ENCODE measurements at regions not wholly inside any gene's neighbourhood (a gene's known extent, or its start where the extent isn't known, plus 50 kb on each side); places are given as distances from the start of the nearest gene placed in this dataset.
"Not testable (repeated sequence)": the region's sequence is repeated elsewhere in the genome, so short reads cannot be mapped to it uniquely, and the experiment has no call there.

DNA sequence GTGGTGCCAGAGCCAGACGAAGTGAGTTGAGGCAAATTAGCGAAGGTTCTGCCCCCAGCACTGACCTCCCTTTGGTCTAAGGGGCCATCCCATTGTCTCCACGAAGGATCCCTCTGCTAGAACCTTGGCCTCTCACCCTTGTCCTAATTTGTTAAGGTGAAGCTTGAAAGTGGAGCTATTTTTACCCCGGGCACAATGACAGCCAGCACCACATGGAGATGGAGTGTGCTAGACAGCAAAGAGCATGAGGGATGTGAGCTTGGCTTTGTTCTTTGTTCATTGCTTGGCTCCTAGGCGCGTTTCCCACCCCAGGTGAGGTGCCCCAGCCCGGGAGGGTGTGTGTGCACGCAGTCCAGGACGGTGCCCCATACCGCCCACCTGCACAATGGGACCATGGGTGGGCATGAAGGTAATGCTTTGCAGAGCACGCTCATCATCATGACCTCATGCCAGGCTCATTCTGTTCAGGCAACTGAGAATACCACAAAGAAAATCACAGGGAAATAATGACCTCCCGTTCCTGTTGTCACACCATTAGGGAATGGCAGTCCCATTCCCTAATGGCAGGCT lies 361.0 kb upstream of the FZD8 start:
- Histone ChIP-seq H3K27ac (ENCODE audit: insufficient read depth, low read length, poor library complexity, severe bottlenecking) (no peak overlapping the region), H3K27me3 (ENCODE audit: control insufficient read depth, insufficient read depth, low read length) (no peaks in the 10 kb centered on the region), H3K9me3 (ENCODE audit: control insufficient read depth in 2 of 2, low read length in 2 of 2) (peaks cover 0 to 3% of the 10 kb centered on the region in 2 experiments), H3K4me3 (ENCODE audit: low read depth, low read length) (no peak overlapping the region), H3K36me3 (ENCODE audit: control insufficient read depth, insufficient read depth, low read length) (no peaks in the 10 kb centered on the region), H3K4me1 (ENCODE audit: control insufficient read depth, insufficient read depth, low read length, poor library complexity, severe bottlenecking) (no peaks in the 10 kb centered on the region)
- H3K4me3 Mint-ChIP-seq, result no peak overlapping the region
- H3K9me3 Mint-ChIP-seq, result peaks cover 0 to 13% (median 6%) of the 10 kb centered on the region in 7 donors
- no peak for DNase-seq
- no peaks in the 10 kb centered on the region for H3K4me1 Mint-ChIP-seq
- H3K27me3 Mint-ChIP-seq, result no peaks in the 10 kb centered on the region
- ATAC-seq (ENCODE audit: low read depth in 2 of 2), result no peak
- H3K36me3 Mint-ChIP-seq, result no peaks in the 10 kb centered on the region
- no peak overlapping the region for H3K27ac Mint-ChIP-seq

DNA sequence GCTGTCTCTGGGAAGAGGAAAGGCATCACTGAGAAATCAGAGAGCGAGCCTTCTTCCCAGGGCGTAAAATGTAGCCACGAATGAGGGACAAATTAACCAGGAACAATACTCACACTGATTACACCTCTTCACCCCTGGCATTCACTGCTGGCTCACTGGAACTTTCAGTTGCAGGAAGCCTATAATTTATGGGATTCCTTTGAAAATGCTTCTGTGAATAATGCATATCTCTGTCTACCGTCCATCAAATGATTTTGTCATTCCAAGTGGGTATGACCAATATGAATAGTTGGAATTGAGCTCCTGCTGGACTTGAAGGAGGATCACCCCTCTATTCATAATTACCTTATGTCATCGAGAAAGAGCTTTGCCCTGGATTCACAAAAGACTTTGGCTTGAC lies 360.3 kb upstream of the FZD8 start:
- no peaks in the 10 kb centered on the region for H3K27me3 Mint-ChIP-seq
- Histone ChIP-seq H3K36me3 (ENCODE audit: control insufficient read depth, insufficient read depth, low read length) (no peaks in the 10 kb centered on the region), H3K4me1 (ENCODE audit: control insufficient read depth, insufficient read depth, low read length, poor library complexity, severe bottlenecking) (no peaks in the 10 kb centered on the region), H3K27me3 (ENCODE audit: control insufficient read depth, insufficient read depth, low read length) (no peaks in the 10 kb centered on the region), H3K4me3 (ENCODE audit: low read depth, low read length) (no peak overlapping the region), H3K27ac (ENCODE audit: insufficient read depth, low read length, poor library complexity, severe bottlenecking) (no peak overlapping the region), H3K9me3 (ENCODE audit: control insufficient read depth in 2 of 2, low read length in 2 of 2) (peaks cover 0 to 3% of the 10 kb centered on the region in 2 experiments)
- DNase-seq (no peak), ATAC-seq (ENCODE audit: low read depth in 2 of 2) (no peak)
- peaks cover 2 to 13% (median 7%) of the 10 kb centered on the region in 7 donors for H3K9me3 Mint-ChIP-seq
- no peaks in the 10 kb centered on the region for H3K36me3 Mint-ChIP-seq
- no peak overlapping the region for H3K4me3 Mint-ChIP-seq
- H3K27ac Mint-ChIP-seq, result no peak overlapping the region
- H3K4me1 Mint-ChIP-seq, result peaks cover 0 to 2% (median 0%) of the 10 kb centered on the region in 4 donors

DNA sequence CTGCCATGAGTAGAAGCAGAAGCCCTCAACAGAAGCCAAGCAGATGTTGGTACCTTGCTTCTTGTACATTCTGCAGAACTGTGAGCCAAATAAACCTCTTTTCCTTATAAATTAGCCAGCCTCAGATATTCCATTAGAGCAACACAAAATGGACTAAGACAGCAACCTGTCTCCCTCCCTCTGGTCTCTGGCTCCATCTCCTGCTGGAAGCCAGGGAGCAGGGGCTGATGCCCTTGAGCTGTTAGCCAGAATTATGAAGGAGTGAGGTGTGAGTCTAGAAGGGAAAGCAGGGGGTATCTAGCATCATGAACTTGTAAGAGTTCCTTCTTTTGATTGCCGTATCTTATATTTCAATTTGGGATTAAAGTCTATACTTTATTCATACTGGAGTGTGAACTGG lies 358.7 kb upstream of the FZD8 start:
- DNase-seq; H3K27me3 Mint-ChIP-seq; H3K9me3 ChIP-seq (ENCODE audit: control insufficient read depth in 2 of 2, low read length in 2 of 2); H3K27ac ChIP-seq (ENCODE audit: insufficient read depth, low read length, poor library complexity, severe bottlenecking); H3K36me3 Mint-ChIP-seq; H3K4me3 Mint-ChIP-seq; H3K4me3 ChIP-seq (ENCODE audit: low read depth, low read length); H3K4me1 Mint-ChIP-seq; H3K27me3 ChIP-seq (ENCODE audit: control insufficient read depth, insufficient read depth, low read length); H3K27ac Mint-ChIP-seq; ATAC-seq (ENCODE audit: low read depth in 2 of 2); H3K36me3 ChIP-seq (ENCODE audit: control insufficient read depth, insufficient read depth, low read length); H3K4me1 ChIP-seq (ENCODE audit: control insufficient read depth, insufficient read depth, low read length, poor library complexity, severe bottlenecking): not testable (repeated sequence)
- peaks cover 4 to 17% (median 5%) of the 10 kb centered on the region in 7 donors for H3K9me3 Mint-ChIP-seq

DNA sequence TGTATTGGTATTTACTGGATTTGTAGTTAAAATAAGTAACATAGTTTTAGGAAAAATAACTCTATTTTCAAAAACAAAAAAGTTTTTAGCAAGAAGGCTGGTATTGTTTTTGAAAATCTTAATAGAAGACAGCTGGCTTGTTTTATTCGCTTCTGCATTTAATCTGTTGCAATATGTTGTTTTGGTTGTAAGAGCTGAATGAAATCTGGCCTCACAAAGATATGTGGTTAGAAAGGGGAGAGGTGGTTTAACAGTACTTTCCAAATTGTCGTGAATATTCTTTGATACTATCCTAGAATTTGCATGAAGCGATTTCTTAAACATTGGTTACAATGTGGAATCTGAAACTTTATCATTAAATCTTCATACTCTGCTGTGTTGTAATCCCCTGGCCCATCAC lies 355.9 kb upstream of the FZD8 start:
- H3K27me3 ChIP-seq (ENCODE audit: control insufficient read depth, insufficient read depth, low read length), result no peaks in the 10 kb centered on the region
- H3K36me3 ChIP-seq (ENCODE audit: control insufficient read depth, insufficient read depth, low read length), result no peaks in the 10 kb centered on the region
- no peak for ATAC-seq (ENCODE audit: low read depth in 2 of 2)
- H3K9me3 ChIP-seq (ENCODE audit: control insufficient read depth in 2 of 2, low read length in 2 of 2), result peaks cover 0 to 3% of the 10 kb centered on the region in 2 experiments
- H3K4me1 Mint-ChIP-seq, result peaks cover 0 to 6% (median 0%) of the 10 kb centered on the region in 4 donors
- no peak overlapping the region for H3K27ac Mint-ChIP-seq
- H3K4me3 Mint-ChIP-seq, result no peak overlapping the region
- no peaks in the 10 kb centered on the region for H3K36me3 Mint-ChIP-seq
- H3K9me3 Mint-ChIP-seq, result peaks cover 0 to 16% (median 5%) of the 10 kb centered on the region in 7 donors
- no peak overlapping the region for H3K4me3 ChIP-seq (ENCODE audit: low read depth, low read length)
- H3K4me1 ChIP-seq (ENCODE audit: control insufficient read depth, insufficient read depth, low read length, poor library complexity, severe bottlenecking), result no peaks in the 10 kb centered on the region
- no peaks in the 10 kb centered on the region for H3K27me3 Mint-ChIP-seq
- DNase-seq, result no peak
- H3K27ac ChIP-seq (ENCODE audit: insufficient read depth, low read length, poor library complexity, severe bottlenecking), result no peak overlapping the region

DNA sequence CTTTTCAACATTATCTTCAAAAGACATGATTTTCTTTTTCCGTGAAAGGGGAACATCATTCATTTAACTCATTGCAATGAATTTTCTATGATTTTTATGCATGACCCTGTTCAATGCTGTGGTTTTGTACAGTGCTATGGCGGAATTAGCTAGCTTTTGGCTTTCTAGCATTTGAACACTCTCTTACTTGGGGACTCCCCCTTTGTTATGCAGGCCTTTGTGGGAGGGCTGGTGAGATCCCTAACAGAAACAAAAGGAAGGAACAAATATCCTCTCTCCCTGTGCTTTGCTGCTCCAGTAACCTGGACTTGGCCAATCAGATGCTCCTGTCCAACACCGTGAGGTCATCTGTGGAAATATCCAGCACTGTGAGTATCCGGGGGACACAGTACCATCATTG lies 353.4 kb upstream of the FZD8 start:
- H3K4me3 Mint-ChIP-seq, result no peak overlapping the region

DNA sequence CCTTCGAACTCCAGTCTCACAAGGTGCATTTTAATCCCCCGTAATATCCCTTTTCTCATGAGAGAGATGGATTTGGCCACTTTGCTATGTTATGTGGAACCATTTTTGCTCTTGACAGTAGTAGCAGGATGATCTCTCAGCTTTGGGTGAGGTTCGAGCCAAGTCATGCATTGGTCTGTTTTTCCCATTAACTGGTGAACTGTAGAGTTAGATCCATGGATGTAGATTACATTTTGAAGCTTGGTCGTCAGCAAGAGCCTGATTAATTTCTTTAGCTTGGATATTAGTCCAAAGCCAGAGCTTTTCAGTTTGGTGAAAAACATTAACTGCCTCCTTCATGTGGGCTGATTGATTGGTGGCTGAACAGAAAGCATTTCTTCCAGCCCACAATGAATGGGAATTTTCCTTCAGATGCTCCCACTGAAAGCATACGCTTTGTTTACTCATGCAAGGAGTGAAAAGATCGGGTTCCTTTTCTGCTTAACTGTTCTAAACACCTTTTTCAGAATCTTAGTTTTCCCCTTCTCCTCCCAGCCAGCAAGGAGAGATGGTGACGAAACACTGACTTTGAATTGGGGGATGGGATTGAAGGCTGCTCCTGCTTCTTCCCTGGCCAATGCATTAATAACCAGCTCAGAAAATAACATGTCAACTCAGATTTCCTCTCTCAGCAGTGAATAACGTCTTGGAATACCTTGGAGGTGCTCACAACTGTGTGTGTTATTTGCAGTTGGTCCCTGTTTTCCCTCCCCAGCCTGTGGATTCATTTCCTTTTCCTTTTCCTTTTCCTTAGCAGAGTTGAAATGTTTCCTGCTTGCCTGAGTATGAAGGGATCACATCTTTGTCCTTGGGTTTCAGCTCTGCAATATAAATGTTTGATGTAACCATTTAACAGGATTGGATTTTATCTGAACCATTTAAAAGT lies 351.8 kb upstream of the FZD8 start:
- Mint-ChIP-seq H3K4me3 (no peak overlapping the region), H3K27me3 (no peaks in the 10 kb centered on the region), H3K36me3 (no peaks in the 10 kb centered on the region), H3K4me1 (peaks cover 0 to 6% (median 0%) of the 10 kb centered on the region in 4 donors), H3K9me3 (peaks cover 0 to 18% (median 2%) of the 10 kb centered on the region in 7 donors), H3K27ac (no peak overlapping the region)
- Histone ChIP-seq H3K4me3 (ENCODE audit: low read depth, low read length) (no peak overlapping the region), H3K27me3 (ENCODE audit: control insufficient read depth, insufficient read depth, low read length) (no peaks in the 10 kb centered on the region), H3K27ac (ENCODE audit: insufficient read depth, low read length, poor library complexity, severe bottlenecking) (no peak overlapping the region), H3K4me1 (ENCODE audit: control insufficient read depth, insufficient read depth, low read length, poor library complexity, severe bottlenecking) (no peaks in the 10 kb centered on the region), H3K36me3 (ENCODE audit: control insufficient read depth, insufficient read depth, low read length) (no peaks in the 10 kb centered on the region), H3K9me3 (ENCODE audit: control insufficient read depth in 2 of 2, low read length in 2 of 2) (no peaks in the 10 kb centered on the region)
- no peak for ATAC-seq (ENCODE audit: low read depth in 2 of 2)
- DNase-seq, result no peak

More for the DNA sequence above, 353.4 kb upstream of the FZD8 start:
- Mint-ChIP-seq H3K9me3 (peaks cover 0 to 12% (median 3%) of the 10 kb centered on the region in 7 donors), H3K36me3 (no peaks in the 10 kb centered on the region), H3K27me3 (no peaks in the 10 kb centered on the region), H3K27ac (no peak overlapping the region), H3K4me1 (peaks cover 0 to 6% (median 0%) of the 10 kb centered on the region in 4 donors)
- DNase-seq (no peak), ATAC-seq (ENCODE audit: low read depth in 2 of 2) (no peak)
- no peak overlapping the region for H3K4me3 ChIP-seq (ENCODE audit: low read depth, low read length)
- no peaks in the 10 kb centered on the region for H3K36me3 ChIP-seq (ENCODE audit: control insufficient read depth, insufficient read depth, low read length)
- H3K4me1 ChIP-seq (ENCODE audit: control insufficient read depth, insufficient read depth, low read length, poor library complexity, severe bottlenecking), result no peaks in the 10 kb centered on the region
- H3K27ac ChIP-seq (ENCODE audit: insufficient read depth, low read length, poor library complexity, severe bottlenecking), result no peak overlapping the region
- H3K27me3 ChIP-seq (ENCODE audit: control insufficient read depth, insufficient read depth, low read length), result no peaks in the 10 kb centered on the region
- H3K9me3 ChIP-seq (ENCODE audit: control insufficient read depth in 2 of 2, low read length in 2 of 2), result no peaks in the 10 kb centered on the region

DNA sequence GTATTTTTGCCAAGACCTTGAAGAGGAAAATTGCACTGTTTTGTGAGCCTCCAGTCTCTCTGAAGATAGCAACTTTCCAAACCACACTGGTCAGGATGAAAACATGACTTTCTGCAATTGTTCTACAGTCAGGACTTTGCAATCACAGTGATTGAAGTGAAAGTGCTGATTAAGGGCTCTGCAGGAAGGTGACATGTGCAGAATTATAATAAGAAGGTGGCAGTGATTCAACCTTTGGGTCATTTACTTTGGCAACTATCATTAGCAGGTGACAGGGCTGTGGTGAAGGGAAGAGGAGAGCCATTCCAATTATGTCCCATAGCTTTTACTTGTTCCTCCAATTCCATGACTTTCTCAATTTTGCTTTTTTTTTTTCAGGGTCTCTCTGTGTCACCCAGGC lies 350.0 kb upstream of the FZD8 start:
- no peak for ATAC-seq (ENCODE audit: low read depth in 2 of 2)
- Histone ChIP-seq H3K9me3 (ENCODE audit: control insufficient read depth in 2 of 2, low read length in 2 of 2) (no peaks in the 10 kb centered on the region), H3K4me1 (ENCODE audit: control insufficient read depth, insufficient read depth, low read length, poor library complexity, severe bottlenecking) (no peaks in the 10 kb centered on the region), H3K4me3 (ENCODE audit: low read depth, low read length) (no peak overlapping the region), H3K36me3 (ENCODE audit: control insufficient read depth, insufficient read depth, low read length) (no peaks in the 10 kb centered on the region), H3K27me3 (ENCODE audit: control insufficient read depth, insufficient read depth, low read length) (no peaks in the 10 kb centered on the region), H3K27ac (ENCODE audit: insufficient read depth, low read length, poor library complexity, severe bottlenecking) (no peak overlapping the region)
- peaks cover 0 to under 1% (median 0%) of the 10 kb centered on the region in 4 donors for H3K4me1 Mint-ChIP-seq
- H3K27me3 Mint-ChIP-seq, result no peaks in the 10 kb centered on the region
- no peak overlapping the region for H3K27ac Mint-ChIP-seq
- H3K36me3 Mint-ChIP-seq, result no peaks in the 10 kb centered on the region
- H3K9me3 Mint-ChIP-seq, result peaks cover 0 to 18% (median 1%) of the 10 kb centered on the region in 7 donors
- no peak overlapping the region for H3K4me3 Mint-ChIP-seq
- no peak for DNase-seq
